Activated CD4-positive, alpha-beta T cell treated with anti-CD3 and anti-CD28 coated beads, Interleukin-2, amount 50 U/mL, for 1 hour (primary cell): ENCODE measurements at regions not wholly inside any gene's neighbourhood (a gene's known extent, or its start where the extent isn't known, plus 50 kb on each side); places are given as distances from the start of the nearest gene placed in this dataset.

Experiments used
- DNase-seq: peaks from one replicate; pipeline ENCODE4 v3.0.0-alpha.2; 2020

DNA sequence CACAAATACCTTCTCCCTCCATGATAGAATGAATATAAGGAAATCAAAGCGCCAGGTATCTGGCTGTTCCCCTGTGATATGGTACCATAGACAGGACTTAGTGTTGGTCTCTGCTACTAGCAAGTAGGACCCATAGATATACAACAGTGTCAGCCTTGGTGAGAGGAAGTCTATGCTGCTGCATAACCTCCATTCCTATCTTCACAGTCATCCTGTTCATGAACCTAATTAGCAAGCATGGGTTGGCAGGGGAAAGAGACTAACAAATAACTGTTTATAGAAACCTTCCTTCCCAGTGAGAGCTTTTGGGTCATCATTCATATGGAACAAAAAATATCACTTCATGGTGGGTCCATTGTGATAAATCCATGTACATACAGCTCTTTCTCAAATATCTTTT, 188.9 kb upstream of the FAM98A start:
- no peak for DNase-seq

DNA sequence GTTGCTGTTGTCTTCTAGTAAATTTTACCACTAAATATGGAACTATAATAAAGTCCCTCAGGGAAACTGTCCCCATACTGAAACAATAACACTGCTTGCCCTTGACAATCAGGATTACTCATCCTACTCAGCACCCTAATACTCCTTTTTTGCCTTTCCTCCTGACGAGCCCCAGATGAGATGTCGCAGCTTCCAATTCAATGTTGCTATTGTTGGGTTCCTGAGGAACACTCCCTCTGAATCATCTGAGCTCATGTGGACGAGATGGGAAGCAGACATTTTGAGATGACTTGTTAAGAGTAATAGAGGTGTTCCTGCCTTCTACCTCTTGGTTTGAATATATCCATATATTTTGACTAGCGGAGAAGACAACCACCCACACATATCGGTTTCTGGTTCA, 187.8 kb upstream of the FAM98A start:
- no peak for DNase-seq

DNA sequence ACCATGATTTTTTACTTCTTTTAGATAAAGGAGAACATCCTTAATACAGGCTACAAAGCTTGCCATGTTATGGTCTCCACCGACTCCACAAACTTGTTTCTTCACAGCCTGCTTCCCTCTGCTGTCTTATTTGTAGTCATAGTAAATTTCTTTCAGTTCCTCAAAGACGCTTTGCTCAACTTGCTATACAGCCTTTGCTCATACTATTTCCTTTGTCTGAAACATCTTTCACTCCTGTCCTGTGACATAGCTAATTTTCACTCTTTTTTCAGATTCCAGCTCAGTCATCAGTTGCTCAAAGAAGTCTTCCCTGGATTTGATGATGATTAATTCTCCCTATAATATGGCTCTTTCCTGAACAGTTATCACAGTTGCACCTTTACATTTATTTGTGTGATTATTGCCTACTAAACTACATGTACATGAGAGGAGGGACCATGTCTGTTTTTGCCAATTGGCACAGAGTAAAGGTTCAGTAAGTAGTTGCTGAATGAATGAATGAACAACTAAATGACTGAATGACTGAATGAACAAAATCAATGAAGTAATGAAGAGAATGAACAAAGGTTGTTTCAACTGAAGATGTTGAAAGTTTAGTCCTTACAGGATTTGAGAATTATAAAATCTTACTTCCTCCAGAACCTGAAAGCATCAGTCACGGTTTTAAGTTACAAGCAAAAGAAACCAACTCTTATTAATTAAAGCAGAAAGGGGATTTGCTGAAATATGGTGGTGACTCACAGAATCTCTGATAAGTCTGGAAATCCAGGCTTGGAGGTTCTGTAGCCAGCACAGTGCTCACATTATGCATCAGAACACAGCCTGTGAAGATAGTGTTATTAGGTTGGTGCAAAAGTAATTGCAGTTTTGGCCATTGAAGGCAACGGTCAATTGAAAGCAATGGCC, 186.4 kb upstream of the FAM98A start:
- no peak for DNase-seq

DNA sequence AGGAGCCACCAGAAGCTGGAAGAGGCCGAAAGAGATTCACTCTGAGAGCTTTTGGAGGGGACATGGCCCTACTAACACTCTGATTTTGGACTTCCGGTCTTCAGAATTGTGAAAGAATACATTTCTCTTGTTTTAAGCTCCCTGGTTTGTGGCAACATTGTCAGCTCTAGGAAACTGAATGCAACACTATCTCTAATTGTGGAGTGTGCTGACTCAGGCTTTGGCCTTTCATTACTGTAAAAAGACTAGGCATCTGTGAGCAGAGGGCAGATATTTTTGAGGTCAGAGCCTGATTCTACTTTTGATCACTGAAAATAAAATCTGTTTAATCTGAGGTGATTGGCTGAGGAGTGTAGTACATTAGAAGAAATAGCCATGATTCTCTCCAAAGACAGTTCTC, 185.4 kb upstream of the FAM98A start:
- DNase-seq: no peak

DNA sequence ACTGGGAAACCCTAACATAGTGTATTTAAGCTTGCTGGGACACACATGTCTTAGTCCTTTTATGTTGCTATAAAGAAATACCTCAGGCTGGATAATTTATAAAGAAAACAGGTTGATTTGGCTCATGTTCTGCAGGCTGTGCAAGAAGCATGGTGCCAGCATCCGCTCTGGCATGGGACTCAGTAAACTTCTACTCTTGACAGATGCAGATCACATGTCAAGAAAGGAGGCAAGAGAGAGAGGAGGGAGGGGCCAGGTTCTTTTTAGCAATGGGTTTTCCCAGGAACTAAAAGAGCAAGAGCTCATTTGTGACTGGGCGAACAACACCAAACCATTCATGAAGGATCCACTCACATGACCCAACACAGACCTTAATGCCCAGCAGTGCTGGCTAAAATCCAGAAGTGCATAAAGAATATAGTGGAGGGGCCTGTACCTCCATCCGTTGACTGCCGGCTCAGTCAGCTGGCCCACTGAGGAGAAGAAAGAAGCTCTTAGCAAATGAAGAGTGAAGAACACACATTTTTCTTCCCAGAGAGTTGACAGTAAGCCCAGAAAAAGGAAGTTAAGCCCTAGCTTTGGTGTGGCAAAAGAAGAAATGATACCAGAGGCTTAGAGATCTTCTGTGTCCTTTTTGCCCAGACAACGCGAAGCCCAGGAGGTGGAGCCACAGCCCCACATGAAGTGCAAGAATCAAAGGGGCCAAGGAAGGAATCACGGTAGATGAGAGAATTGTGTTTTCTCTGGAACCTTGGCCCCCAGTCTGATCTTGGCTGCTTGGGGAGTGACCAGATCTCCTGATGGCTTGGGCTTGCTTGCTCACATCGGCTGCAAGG, 183.5 kb upstream of the FAM98A start:
- no peak for DNase-seq

DNA sequence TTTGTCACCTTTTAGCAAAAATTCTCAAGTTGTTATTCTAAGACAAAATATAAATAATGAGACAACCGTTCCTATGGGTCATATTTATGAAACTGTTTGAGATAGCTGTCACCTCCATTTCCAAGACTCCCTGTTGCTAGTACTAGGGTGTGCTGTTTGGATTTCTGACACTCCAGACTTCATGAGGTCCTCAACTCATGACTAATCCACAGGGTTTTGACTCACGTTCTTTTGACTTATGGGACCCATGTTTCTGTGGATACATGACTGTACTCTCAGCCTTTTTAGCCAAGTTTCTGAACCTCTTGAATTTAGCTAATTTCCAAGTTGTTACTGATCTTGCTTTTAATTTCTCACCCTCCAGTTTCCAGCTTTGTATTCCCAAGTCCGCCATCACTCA, 178.7 kb upstream of the FAM98A start:
- no peak for DNase-seq

DNA sequence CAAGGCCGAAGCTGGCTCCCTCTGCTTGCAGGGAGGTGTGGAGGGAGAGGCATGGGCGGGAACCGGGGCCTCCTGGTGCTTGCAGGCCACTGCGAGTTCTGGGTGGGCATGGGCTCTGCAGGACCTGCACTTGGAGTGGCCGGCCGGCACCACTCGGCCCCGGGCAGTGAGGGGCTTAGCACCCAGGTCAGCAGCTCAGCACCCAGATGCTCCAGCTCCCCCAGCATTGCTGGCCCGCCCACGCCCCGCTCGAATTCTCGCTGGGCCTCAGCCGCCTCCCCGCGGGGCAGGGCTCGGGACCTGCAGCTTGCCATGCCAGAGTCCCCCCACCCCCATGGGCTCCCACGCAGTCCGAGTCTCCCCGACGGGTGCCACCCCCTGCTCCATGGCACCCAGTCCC, 176.2 kb upstream of the FAM98A start:
- DNase-seq: no peak

DNA sequence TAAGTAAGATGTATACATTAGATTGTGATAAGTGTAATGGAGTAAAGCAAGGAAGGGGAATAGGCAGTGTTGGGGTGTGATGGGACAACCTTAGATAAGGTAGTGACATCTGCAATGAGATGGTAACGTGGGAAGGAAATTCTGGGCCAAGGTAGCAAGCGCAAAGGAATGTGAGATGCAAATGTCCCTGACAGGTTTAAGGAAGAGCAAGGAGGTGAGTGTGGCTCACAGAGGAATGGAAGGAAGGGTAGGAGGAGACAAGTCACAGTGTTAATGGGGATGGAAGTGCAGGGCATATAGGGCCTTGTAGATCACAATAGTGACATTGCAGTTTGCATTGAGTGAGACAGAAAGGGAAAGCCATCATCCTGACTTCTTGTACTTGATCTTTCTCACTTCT, 170.9 kb upstream of the FAM98A start:
- no peak for DNase-seq

DNA sequence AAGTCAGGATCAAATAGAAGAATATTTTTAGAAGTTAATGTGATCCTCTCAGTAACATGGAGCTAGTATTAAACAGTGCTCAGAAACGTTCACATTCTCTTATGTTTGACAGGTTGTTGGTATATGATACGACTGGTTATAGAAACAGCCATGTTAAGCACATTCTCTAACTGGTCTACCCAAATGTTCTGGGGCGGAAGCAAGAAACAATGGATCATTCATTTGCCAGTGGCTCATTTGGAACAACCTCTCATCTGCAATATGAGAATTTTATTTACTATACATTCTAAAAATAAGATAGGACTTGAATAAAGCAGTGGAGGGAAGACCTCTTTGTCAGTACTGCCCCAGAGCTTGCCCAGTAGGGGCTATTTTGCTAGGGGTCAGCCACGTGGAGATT, 167.1 kb upstream of the FAM98A start:
- no peak for DNase-seq

DNA sequence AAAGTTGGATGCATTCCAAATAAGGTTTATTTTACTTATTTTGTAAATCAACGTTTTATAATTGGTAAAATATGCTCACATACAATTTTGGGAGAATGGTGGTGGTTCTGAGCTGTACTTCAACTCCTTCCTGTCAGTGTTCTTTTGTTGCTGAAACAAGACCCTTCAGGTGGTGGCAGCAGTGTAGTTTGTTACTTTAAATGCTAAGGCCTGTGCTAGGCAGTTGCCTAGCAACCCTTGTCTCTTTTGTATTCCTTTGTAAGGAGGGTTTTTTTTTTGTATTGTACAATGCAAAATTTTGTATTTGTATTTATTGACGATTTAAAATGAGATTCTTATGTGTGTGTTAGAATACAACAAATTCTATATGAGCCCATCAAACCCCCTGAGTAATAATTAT, 166.0 kb upstream of the FAM98A start:
- no peak for DNase-seq

DNA sequence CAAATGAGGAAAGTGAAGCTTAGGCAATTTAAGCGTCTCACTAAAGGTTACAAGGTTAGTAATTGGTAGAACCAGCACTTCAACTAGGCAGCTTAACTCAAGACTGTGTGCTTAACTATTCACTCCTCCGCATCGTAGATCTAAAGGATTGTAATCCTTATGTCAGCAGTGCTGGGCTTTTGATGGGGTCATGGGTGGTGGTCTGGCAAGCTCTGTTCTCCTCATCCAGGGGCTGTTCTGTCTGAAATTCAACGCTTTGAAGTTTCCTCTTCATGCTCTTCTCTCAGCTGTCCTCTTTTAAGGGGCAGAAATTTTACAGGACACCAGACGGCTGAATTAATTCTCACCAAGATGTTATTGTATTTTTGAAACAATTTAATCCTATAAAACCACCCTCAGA, 165.5 kb upstream of the FAM98A start:
- DNase-seq: no peak

DNA sequence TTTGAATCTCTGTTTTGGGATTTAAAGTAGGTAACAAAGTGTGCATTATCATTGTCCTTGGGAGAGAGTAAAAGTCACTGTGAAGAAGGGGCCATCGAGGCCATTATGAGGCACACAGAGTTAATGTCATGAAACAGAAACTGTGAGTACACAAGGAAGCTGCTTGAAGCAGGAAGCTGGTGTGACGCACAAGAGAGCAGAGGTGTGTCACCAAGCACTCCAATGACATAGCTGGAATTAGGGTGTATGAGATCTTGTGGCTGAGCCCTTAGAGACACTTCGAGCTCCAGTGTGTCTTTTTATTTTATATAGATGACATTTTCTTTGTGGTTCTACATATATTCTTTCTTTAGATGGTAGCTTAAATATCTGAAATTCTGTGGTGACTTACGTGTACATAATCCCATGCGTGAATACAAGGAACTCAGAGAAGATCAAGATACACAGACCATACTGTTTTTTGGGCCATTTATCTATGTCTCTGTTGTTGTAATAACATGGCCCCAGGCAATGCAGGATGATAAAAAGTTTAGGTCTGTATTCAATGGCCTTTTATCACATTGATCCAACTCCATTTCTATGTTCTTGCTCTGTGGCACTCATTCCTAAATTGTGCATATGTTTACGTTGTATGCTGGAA, 164.7 kb upstream of the FAM98A start:
- no peak for DNase-seq

DNA sequence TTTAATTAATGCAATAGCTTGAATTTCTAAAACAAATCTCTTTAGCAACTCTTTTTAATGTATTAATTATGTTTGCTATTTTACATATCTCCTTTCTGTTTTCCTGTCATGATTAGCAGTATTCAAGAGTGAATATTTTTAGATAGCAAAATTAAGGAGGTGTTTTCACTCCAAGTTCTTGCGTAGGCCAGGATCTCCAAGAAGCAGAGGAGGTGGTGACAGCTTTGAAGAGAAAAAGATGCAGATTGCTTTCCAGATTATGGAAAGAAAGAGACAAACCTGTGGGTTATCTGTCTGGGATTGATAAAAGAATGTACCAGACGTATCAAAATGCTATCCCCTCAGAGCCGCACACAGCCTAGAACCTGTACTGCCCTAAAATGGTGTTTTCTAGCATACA, 163.5 kb upstream of the FAM98A start:
- DNase-seq: no peak

DNA sequence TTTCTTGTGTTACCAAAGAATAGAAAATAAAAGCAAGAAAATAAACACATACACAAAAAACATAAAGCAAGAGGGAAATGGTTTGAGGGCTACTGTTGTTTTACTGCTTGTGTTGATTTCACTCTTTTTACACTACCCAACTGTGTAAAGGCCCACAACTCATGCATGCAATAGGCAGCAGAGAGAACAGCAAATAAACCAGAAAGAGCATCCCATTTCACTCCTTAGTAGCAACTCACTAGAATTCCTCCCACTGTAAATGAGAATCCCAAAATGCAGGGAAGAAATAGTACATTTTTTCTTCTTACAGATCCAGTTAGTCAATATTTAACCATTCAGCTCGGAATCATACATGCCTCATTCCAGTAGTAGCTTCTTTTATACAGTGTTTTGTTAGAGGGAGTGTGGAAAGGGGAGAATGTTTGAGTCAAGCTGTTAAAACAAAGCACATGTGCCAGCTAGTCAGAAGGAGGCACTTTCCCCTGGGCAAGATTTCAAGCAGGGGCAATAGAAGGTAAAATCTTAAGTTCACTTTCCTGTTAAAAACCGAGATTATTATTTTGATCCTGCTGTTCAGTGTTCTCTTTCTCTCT, 147.2 kb upstream of the FAM98A start:
- DNase-seq: no peak

DNA sequence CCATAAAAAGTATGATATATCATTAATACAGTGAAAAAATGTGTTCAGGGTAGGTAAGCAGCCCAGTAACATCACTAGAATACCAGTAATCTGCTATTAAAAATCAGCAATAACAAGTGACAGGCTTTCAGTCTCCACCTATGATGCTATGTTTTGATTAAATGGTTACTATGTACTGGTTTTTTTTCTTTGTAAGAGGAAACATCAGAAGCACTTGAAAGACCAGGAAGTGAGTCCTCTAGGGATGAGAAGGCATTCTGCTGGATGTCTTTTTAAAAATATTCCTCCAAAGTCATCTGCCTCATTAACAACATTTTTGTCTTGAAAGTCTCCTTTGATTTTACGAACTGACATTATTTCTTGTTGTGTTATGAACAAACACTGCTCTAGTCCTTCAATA, 136.0 kb upstream of the FAM98A start:
- no peak for DNase-seq

DNA sequence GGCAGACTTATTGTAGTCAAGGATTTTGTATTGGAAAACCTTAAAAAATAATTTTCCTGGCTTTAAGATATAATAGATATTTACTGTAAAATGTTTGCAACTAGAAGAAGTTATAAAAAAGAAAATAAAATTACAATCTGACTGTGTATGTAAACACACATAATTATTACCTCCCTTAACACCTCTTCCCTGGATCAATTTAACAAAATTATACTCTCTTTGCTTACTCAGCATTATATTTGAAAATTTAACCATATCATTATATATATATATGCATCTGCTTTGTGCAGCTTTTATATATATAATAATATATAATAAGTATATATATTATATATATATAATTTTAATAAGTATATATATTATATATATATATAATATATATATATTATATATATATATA, 131.7 kb upstream of the FAM98A start:
- DNase-seq: no peak

DNA sequence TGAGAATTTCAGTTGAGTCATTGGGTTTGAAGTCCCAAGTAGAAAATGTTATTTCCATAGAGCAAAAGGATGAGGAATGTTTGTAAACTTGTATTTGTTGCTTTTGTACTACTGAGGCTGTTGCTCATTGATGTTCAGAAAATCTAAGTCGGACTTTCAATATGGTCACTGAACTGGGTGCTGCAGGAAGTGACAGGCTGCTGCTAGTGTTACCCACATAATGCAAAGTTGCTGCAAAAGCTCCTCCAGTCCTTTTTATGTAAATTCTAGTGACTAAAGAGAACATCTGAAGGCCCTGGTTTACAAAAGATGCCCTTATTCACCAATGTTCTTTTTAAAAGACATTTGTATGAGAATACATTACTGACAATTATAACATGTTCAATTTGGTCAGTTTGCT, 131.1 kb upstream of the FAM98A start:
- DNase-seq: no peak

DNA sequence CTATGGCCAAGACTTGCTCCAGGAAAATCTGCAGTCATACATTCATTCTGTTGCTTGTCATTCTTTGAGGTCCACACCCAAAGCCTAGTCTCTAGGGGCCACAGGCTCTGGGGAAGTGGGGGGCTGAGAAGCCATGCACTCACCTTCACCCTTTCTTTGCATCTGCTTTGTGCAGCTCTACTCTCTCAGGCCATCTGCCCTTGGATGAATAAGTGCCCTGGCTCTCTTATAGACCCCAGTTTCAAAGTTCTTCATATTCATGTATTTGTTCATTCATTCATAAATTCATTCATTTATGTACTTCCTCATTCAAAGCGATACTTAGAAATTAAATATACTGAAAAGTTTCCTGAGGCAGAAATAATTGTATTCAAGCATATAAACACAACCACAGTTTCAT, 130.3 kb upstream of the FAM98A start:
- no peak for DNase-seq

DNA sequence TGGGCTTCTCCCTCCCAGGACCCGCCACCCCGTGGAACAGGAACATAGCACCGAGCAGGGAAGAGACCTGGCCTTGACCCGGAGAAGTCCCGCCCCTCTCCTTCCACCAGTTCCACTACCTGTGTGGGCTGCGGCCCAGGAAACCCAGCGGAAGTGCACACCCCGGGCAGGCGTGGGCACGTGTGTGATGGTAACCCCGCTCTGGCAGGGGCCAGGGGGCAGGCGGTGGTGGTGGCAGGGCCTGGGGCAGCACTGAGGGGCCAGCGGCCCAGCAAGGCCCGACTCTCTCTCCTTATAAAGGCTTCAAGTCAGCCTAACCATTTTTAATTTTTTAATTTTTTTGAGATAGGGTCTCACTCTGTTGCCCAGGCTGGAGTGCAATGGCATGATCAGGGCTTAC, 129.0 kb upstream of the FAM98A start:
- DNase-seq: no peak

DNA sequence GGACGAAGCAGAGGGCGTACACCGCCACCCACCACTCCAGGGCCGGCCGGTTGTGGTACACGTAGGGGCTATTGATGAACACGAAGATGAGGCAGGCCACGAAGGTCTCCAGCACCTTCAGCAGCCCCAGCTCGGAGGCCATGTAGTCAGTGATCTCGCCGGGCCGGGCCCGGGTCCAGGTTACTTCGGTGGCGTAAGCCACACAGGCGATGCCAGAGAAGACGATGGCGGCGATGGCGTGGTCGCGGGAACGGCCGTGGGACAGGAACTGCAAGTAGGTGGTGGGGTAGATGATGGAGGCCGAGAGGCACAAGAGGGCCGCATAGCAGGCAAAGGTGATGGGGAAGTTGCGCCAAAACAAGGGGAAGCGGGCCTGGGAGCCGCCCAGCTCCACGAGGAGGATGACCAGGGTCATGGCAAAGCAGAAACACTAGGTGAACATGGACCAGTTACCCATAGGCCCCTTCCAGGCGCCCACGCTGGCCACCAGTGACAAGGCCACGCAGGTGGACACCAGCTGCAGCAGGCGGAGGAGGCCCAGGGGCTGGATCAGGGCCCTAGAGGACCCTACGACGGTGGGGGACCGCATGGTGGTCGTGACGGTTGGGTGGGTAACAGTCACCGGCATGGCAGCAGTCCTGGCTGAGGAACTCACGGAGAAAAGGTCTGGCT, 128.4 kb upstream of the FAM98A start:
- no peak for DNase-seq

DNA sequence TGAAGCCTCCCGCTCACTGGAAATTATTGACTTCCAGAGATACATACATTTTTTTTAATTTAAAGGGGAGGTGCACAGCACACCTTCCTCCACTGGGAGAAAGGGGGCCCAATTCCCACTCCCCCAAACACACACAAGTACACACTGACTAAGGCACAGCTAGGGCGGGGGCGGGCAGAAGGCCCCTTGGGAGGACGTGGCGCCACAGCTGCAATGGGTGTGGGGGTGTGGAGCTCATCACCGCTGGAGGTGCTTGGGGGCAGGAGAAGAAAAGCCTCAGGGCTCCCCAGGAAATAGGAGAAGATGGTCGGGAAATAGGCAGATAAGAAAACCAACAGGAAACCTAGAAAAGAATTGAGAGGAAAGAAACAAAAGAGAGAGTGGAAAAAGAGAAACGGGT, 127.3 kb upstream of the FAM98A start:
- no peak for DNase-seq

DNA sequence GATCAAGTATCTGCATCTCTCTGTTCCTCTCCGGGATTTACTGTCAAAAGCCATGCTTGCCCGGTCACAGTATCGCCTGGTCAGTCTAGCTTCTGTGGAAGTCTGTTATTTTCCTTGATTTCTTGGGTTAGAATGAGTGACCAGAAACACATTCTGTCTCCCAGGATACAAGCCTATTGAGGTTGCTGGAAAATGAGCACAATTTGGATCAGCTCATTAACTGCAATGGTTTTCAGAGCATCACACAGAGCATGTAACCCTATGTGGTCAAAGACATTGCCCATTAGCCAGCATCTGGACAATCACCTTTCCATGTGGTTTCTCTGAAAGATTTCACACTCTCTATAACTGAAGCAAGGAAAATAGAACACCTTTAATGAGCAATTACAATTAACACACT, 124.2 kb upstream of the FAM98A start:
- no peak for DNase-seq

DNA sequence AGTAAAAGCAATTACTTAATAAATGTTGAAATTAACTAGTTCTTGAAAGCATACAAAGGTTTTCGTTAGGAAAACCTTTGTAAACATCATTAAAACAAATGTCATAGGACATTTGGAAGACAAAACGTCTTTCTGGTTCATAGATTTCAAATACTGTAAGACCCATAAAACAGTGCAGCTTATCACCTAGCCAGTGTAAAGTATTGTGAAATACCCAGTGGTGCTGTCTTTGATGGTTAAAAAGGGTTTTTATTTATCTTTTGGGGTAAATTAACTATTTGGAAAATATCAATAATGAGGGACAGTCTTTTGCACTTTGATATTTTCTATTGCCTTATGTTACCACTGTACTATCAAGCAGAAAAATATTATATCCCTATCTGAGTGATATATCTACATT, 120.0 kb upstream of the FAM98A start:
- no peak for DNase-seq
